ENCODE measurements at regions not wholly inside any gene's neighbourhood (a gene's known extent, or its start where the extent isn't known, plus 50 kb on each side); places are given as distances from the start of the nearest gene placed in this dataset.
A peak's percentile ranks its signal among the peaks of the same experiment; 100 is the strongest.

GRCh38 chr12:24293549-24293948 is 344.1 kb upstream of the SOX5 start:
- no peak for DNase-seq

DNA sequence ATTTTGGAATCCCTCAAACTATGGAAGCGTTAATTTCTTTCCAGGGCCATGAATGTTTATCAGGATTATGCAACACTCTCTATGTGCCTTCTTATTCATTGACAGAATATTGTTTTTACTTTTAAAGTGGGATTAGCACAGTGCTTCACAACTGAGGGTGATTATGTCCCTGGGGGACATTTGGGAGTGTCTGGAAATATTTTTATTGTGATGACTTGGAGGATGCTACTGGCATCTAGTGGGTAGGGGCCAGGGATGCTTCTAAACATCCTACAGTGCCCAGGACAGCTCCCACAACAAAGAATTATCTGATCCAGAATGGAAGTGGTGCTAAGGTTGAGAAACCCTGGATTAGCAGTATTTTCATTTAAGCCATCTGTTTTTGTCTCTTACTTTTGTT is 338.5 kb upstream of the SOX5 start:
- DNase-seq, result no peak

DNA sequence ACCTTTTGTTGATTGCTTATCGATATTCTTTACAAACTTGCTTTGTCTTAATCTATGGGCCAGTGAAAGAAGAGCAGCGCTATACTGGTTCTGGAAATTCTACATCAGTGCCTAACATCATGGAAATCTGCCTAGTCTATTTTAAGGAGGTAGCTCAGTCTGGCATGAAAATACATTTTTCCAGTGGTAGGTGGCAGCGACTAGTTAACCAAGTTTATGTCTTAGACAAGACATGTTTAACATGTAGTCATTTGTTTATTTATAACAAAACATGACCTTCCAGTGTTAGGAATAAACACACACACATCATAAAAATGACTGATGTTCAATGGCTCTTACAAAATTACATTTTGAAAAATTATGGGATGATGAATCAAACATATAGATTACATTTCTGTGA is 336.0 kb upstream of the SOX5 start:
- DNase-seq, result no peak

GRCh38 chr12:24281341-24281740 is 331.9 kb upstream of the SOX5 start:
- DNase-seq, result no peak

- no peak for DNase-seq
These were observed 330.8 kb upstream of the SOX5 start for GRCh38 chr12:24280056-24280842.

GRCh38 chr12:24278832-24279231 is 329.4 kb upstream of the SOX5 start:
- no peak for DNase-seq

DNA sequence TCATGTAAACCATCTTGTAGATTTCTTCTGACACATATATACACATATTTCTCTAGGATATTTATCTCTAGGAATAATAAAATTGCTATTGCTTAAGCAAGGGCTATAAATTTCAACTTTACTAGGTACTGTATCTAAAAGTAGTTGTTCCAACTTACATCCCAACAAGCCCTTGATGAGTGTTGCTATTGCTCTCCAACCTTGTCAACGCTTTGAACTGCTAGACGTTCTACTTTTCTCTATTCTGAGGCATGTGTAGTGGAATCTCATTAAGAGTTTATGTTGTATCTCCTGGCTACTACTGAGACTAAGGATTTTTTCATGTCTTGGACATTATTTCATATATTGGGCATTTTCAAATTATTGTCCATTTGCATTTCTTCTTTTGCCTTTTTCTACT is 321.5 kb upstream of the SOX5 start:
- no peak for DNase-seq

DNA sequence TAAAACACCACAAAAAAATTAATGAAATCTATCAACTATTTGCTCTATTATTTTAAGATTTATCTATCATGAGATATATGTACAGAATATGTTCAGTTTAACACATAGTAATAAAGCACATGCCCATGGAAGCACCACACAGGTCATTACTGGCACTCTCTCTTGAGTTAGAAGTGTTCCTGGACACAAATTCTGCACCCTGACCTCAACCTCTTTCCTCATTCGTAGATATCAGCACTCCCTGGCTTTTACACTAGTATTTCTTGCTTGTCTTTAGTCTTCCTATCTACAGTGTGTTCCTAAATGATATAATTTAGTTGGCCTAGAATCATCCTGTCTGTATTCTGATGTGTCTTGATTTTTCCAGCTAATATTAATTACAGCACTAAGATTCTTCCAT is 321.0 kb upstream of the SOX5 start:
- DNase-seq, result no peak

- DNase-seq, result no peak
These were observed 319.3 kb upstream of the SOX5 start for GRCh38 chr12:24268663-24269186.

DNA sequence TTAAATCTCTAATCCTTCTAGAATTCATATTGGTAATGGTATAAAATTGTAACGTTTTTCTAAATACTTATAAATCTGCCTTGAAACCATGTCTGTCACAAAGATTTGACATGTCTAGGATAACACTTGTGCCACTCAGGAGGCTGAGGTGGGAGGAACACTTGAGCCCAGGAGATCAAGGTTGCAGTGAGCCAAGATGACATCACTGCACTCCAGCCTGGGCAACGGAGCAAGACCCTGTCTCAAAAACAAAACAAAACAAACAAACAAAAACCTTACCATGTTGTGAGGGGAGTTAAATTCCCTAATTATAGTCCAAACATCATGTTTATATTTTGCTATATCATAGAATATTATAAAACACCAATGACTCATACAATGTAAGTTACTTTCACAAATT is 317.5 kb upstream of the SOX5 start:
- no peak for DNase-seq

- no peak for DNase-seq
These were observed 307.2 kb upstream of the SOX5 start for GRCh38 chr12:24256684-24257083.

- DNase-seq, result no peak
These were observed 306.6 kb upstream of the SOX5 start for GRCh38 chr12:24255920-24256665.

GRCh38 chr12:24252602-24253001 is 303.1 kb upstream of the SOX5 start:
- DNase-seq, result no peak

GRCh38 chr12:24246934-24247333 is 297.5 kb upstream of the SOX5 start:
- DNase-seq, result no peak

DNA sequence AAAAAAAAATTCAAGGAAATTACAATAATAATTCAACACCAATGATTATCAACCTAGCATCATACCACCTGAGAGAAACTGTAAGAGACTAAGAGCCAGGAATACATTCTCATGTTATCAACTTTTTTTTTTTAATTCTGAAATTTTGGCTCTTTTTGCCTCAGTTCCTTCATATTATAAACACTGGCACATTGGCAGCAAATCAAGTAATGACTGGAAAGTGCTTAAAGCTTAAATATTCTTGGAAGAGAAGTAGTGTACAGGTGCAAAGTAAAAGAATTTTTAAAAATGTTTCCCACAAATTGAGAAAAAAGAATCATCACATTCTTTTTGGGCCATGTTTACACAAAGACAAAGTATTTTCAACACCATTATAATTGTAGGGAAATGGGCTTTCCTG is 296.9 kb upstream of the SOX5 start:
- DNase-seq, result no peak

DNA sequence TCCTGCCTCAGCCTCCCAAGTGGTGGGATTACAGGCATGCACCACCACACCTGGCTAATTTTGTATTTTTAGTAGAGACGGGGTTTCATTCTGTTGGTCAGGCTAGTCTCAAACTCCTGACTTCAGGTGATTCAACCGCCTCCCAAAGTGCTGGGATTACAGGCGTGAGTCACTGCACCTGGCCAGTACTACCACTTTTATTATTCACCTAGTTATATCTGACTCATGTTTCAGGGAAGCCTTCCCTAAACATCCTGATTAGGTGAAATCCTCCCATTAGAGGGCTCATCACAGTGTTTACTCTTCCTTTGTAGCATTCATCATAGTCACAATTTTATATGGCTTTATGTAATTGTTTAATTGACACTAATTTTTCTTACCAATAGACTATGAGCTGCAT is 295.3 kb upstream of the SOX5 start:
- no peak for DNase-seq

- no peak for DNase-seq
These were observed 294.8 kb upstream of the SOX5 start for GRCh38 chr12:24244231-24244630.

DNA sequence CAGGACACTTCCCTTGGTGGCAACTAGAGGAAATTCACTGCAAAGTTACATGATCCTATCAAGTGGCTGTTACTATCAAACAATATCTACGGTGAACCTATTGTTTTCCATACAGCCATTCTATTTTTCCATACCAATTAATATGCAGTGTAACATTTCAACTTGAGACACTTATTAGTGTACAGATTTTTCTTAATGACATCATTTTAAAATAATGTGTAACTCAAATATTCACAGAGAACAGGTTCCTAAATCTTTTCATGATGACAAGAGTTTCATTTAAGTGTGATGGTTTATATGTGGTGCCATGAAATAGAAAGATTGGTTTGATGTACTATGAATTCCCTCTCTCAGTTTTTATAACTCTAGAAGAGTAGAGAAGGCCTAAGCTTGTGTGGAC is 291.2 kb upstream of the SOX5 start:
- DNase-seq, result no peak

- DNase-seq, result no peak
These were observed 284.2 kb upstream of the SOX5 start for GRCh38 chr12:24233519-24234246.

DNA sequence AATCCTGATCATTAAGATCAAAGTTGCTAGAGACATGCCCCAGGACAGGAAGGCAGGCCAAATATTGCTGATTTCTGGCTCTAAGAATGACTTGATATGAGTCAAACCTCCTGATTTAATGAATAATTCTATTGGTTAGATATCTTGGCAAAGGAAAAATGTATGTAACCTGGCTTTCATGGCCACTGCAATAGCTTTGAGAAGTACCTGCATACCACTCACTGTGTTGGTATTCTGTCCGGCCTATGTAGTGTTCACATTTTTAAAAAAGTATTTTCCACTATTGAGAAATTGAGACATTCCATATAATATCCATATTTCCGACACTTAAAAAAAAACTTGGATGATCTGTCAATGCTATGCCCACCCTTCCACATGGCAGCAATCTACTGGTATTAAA is 283.1 kb upstream of the SOX5 start:
- no peak for DNase-seq

- no peak for DNase-seq
These were observed 281.8 kb upstream of the SOX5 start for GRCh38 chr12:24231298-24231697.

DNA sequence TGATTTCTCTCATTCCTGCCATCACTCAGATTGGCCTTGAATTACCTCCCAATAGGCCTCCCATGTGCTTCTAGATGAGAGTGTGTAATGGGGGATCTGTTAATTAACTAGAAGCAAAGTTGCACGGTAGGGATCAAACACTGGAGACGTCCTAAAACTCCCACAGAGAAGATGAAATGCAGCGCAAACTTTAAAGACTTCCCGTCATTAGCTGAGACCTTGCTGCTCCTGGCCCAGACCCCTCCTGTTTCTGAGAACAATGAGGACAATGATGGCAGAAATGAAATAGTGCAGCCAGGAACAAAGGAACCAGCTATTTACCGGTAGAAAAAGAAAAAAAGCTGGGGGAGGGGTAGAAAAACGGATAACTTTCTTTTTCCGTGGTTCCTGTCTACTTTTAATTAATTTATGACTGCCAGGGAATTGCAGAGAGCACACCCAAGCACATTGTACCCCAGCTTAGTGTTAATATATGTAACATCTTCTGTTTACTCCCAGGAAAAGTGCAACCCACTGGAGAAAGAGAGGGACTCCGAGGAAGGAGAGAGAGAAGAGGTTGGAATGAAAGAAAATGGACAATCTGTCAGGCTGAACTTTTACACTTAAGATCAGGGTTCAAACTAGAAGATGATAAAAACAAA is 280.7 kb upstream of the SOX5 start:
- DNase-seq, result peak in 1 of 56 donors; percentile 10
